GM18520 (cell line): ENCODE measurements at regions not wholly inside any gene's neighbourhood (a gene's known extent, or its start where the extent isn't known, plus 50 kb on each side); places are given as distances from the start of the nearest gene placed in this dataset.
"Not testable (repeated sequence)": the region's sequence is repeated elsewhere in the genome, so short reads cannot be mapped to it uniquely, and the experiment has no call there.

Source experiments
- ATAC-seq: cut with Tn5 transposase; IDR thresholded peaks from one replicate; pipeline ENCODE4 v1.9.1; 2021; ENCODE audit not compliant: unreplicated experiment

- ATAC-seq: no peak
Observed at GRCh38 chr5:138702166-138703077, 50.8 kb upstream of the CTNNA1 start.

DNA sequence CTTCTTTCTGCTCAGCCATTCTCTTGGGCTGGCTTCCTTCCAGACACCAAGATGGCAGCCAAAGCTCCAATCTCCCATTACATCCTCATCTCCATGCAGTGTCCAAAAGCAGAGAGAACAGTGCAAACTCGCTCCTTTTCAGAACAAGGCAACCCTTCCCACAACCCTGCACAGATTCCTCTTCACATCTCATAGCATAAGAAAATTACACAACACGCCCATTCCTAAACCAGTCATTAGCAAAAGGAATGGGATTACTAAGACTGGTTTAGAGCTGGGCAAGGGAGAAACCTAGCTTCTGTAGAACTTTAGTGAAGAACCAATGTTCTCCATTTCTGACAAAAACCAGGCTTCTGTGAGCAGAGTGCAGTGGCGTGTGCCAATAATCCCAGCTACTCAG is 51.5 kb upstream of the CTNNA1 start:
- no peak for ATAC-seq

DNA sequence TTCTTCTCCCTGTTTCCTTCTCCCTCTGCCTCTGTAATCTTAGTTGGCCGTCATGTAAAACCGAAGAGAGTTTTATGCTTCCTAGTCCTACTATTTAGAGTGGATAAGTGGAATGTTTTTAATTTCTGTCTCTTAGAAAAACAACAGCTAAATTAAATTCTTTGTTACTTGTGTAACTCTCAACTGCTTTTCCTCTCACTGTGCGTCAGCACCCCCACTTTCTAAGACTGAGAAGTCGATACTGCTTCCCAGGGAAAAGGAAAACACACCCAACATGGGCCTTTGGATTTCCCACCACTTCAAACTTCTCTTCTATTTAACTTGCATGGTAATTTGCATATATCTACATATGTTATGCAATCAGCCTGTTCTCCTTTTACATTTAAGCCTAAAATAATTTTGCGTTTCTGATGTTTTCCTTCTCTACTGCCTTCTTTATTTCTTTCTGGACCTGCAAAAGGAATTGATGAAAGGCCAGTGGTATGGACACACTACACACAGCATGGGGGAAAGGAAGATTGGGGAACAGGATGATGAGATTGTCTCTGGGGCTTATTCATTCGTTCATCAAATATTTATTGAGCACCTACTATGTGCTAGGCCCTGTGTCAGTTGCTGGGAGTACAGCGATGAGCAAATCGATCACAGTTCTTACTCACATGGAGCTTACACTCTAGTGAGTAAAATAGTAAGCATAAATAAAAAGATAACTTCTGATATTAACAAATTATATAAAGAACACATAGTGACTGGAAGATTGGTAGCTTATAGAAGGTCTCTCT is 52.5 kb upstream of the CTNNA1 start:
- ATAC-seq: no peak

DNA sequence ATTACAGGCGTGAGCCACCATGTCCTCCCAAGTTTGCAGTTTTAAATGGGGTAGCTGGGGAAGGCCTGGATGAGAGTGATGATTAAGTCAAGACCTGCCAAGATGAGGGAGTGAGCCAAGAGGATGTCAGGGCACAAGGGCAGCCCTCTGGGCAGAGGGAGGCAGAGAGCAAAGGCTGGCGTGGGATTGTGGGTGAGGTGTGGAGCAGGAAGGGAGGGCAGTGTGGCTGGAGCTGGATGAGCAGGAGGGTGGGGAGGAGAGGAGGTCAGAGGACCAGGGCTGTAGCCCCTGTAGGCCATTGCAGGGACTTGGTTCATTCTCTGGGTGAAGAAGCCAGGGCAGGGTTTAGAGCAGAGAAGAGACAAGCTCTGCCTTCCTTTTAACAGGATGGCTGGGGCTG is 53.7 kb upstream of the CTNNA1 start:
- ATAC-seq: no peak

GRCh38 chr5:138698713-138699112 is 54.5 kb upstream of the CTNNA1 start:
- ATAC-seq: no peak

DNA sequence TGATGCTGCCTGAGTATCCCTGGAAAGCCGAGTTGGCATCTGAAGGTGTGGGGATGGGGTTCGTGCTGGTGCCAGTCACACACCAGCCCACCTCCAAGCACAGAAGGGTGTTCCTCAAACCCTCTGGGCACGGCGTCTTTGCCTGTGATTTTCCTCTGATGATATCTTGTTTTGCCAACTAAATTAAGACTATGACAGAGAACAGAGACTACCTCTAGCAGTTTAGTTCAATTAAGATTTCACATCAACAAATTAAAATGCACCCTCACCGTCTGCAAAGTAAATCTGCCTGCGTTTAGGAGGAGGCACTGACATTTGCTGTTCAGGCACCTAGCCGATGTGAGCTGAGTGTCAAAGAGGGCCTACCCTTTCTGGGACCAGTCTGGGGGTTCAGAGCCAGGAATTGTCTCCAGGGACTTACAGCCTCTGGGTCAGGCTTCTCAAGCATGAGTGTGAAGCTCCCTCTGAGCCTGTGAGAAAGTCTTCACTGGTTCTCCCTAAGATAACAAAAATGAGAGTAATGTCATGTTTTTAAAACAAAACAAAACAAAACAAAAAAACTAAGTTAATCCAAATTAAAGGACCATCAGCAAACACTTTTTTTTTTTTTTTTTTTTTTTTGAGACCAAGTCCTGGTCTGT is 55.4 kb upstream of the CTNNA1 start:
- no peak for ATAC-seq

- ATAC-seq: no peak
Observed at GRCh38 chr5:138696501-138696900, 56.7 kb upstream of the CTNNA1 start.

DNA sequence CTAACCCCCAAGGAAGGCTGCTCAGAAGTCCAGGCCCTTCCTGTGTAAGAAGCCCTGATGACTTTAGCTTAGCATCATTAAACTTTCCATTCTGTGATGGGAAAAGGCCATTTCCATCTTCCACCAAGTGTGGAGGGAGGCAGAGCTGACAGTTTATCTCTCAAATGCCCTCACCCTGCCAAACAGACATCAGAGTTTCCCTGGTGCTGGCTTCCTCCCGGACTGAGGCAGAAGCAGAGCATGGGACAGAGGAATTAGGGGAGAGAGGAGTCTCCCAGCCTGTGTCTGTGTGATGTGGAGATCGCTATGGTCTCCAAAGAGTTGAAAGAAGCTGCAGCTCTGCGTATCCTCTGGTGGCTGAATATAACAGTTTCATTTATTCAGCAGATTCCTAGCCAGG is 57.4 kb upstream of the CTNNA1 start:
- ATAC-seq: no peak

- no peak for ATAC-seq
Observed at GRCh38 chr5:138694146-138694545, 59.1 kb upstream of the CTNNA1 start.

- ATAC-seq: no peak
Observed at GRCh38 chr5:138692370-138692769, 60.9 kb upstream of the CTNNA1 start.

DNA sequence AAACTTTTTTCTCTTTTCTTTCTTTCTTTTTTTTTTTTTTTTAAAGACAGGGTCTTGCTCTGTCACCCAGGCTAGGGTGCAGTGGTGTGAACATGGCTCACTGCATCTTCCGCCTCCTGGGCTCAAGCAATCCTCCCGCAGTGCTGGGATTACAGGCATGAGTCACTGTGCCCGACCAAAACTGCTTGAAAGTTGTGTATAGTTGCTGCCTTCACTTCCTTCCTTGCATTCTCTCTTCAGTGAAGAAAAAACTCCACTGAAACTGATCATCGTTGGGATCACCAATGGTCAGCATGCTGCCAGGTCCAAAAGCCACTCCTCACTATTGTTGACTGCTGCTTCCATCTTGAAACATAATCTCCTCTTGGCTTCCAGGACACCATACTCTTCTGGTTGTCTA is 66.6 kb upstream of the CTNNA1 start:
- no peak for ATAC-seq

DNA sequence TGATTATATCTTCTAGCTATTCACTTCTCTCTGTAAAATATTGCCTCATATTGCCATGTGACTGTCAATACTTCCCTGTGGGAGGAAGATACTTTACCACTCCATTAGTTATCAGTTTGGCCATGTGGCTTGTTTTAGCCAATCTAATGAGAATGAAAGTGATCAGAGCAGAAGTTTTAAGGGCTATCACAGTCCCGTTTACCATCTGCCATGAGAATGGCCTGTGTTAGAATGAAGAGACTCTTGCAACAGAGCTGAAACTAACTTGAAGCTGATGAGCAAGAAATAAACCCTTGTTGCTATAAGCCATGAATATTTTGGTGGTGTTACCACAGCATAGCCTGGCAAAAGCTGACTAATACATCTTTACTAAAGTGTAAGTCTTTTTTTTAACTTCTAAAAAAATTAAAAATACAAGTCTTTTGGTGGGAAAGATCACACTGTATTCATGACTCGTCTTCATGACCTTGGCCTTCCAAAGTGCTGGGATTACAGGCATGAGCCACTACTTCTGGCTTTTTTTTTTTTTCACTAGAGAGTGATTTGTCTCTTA is 68.0 kb upstream of the CTNNA1 start:
- ATAC-seq: no peak

DNA sequence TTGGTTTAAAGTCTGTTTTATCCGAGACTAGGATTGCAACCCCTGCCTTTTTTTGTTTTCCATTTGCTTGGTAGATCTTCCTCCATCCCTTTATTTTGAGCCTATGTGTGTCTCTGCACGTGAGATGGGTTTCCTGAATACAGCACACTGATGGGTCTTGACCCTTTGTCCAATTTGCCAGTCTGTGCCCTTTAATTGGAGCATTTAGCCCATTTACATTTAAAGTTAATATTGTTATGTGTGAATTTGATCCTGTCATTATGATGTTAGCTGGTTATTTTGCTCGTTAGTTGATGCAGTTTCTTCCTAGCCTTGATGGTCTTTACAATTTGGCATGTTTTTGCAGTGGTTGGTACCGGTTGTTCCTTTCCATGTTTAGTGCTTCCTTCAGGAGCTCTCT is 70.8 kb upstream of the CTNNA1 start:
- not testable (repeated sequence) for ATAC-seq

GRCh38 chr5:138678826-138679225 is 74.4 kb upstream of the CTNNA1 start:
- ATAC-seq: not testable (repeated sequence)

DNA sequence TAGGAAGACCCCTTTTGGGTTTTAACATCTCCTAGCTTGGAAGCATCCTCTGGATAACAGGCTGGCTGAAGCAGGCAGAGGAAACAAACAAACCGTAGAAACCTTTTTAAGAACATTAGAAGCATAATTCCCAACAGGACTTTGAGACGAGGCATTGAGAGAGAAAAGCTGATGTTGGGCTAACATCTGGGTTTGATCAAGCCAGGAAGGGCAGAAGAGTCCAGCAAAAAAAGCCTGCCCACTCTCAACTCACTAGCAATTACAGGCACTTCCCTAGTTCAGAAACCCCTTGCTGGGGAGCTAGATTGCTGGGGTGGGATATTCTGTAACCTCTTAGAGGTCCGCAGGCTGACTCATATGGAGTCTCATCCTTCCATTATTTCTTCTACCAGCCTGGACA is 75.4 kb upstream of the CTNNA1 start:
- no peak for ATAC-seq

DNA sequence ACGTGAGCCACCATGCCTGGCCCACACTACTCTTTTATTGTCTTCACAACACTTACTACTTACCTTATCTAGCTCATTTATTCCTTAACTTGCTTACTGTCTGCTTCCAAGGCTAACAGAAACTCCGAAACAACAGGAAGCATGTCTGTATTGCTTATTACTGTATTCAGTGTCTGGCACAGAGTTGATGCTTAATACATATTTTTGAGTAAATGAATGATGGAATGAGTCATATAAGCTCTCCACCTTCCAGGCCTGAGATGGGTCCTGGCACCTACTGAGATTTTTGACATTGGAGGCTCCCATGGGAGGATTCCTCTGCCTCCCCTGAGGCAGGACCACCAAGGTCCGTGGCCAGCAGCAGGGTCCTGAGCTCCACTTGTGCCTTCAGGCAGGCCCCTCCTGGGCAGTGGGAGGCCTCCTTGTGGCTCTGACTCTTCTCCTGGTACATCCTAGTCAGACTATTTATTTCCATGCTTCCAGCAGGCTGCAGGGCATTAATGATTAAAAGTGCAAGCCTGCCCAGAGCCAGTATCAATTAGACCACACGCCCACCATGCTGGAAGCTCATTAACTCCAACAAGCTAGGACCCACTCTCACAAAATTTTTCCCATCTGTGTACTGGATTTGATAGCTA is 76.5 kb upstream of the CTNNA1 start:
- no peak for ATAC-seq

- no peak for ATAC-seq
Observed at GRCh38 chr5:138676002-138676401, 77.2 kb upstream of the CTNNA1 start.

DNA sequence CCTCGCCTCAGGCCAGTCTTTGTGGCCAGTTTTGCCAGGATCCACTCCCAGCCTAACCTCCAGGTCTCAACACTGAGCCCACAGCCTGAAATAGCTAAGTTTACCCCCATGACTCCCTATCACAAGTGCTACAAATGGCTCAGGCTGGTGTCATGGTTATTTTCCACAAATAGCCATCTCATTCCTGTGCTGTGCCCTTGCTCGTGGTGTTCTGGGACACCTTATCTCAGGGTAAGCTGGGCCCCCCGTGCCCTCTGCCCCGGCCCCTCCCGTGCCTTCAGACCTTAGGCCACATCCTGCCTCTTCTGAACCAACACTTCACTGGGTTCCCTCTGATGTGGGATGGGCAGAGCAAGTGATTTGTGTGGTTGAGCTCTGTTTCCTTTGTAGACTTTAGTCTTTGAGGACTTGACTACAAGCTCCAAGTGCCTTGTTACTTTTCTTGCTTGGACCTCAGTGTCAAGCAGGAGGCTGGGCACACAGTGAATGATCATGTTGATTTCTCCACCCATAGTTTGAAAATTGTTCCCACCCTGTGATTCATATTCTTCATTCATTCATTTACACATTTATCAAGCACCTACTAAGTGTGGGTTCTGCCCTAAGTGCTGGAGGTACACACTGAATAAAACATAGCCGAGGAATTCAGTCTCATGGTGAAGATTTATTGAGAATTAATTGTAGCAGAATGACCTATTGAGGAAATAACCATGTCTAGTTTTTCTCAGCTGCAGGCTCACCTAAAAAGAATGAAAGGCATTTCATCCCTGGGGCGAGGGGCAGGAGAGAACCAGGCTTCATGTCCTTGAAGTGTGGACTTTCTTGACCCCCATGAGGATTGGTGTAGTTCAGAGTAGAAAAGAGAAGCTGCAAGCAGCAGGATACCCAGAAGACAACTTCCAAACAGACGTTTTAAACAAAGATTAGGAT is 84.5 kb upstream of the CTNNA1 start:
- no peak for ATAC-seq

GRCh38 chr5:138667782-138668331 is 85.4 kb upstream of the CTNNA1 start:
- not testable (repeated sequence) for ATAC-seq
